ENCODE measurements at regions not wholly inside any gene's neighbourhood (a gene's known extent, or its start where the extent isn't known, plus 50 kb on each side); places are given as distances from the start of the nearest gene placed in this dataset.

GRCh38 chr2:145841973-145842372, 1322.1 kb upstream of the ZEB2 start:
- no peak for DNase-seq

- DNase-seq = no peak
Measured at GRCh38 chr2:145836986-145837385, 1317.1 kb upstream of the ZEB2 start.

- DNase-seq = no peak
Measured at GRCh38 chr2:145835665-145836064, 1315.7 kb upstream of the ZEB2 start.

DNA sequence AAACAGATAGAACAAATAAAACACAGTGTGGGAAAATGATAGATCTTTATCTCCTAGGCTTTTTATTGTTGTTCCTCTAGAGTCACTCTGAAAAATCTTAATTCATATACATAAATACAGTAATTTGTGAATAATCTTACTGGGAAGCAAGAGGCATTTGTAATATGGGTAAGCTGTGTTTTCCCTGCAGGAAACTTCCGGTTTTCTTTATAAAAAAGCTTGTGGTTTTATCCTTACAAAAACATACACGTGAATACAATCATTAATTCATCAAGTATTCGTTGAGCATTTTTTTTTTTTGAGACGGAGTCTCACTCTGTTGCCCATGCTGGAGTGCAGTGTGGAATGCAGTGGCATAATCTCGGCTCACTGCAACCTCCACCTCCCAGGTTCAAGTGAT, 1312.8 kb upstream of the ZEB2 start:
- DNase-seq = no peak

- DNase-seq = no peak
Measured at GRCh38 chr2:145829931-145830330, 1310.0 kb upstream of the ZEB2 start.

- DNase-seq = no peak
Measured at GRCh38 chr2:145827235-145827634, 1307.3 kb upstream of the ZEB2 start.

- DNase-seq = no peak
Measured at GRCh38 chr2:145824384-145824783, 1304.5 kb upstream of the ZEB2 start.

- no peak for DNase-seq
Measured at GRCh38 chr2:145822892-145823534, 1303.1 kb upstream of the ZEB2 start.

DNA sequence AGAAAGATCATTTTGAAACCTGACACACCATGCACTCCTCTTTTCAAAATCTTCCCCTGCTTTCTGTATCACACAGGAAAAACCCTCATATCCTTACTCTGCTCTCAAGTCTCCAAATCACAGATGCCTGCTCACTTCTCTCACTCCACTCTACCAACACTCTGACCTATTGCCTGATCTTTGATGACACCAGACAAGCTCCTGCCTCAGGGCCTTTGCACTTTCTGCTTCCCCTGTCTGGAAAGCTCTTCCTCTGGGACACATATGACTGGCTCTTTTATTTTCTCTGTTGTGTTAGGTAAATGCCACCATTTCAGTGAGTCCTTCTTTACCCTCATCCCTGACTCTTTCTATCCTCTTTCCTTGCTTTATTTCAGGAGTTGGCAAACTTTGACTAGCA, 1300.7 kb upstream of the ZEB2 start:
- no peak for DNase-seq

- DNase-seq = no peak
Measured at GRCh38 chr2:145818890-145819504, 1299.1 kb upstream of the ZEB2 start.

DNA sequence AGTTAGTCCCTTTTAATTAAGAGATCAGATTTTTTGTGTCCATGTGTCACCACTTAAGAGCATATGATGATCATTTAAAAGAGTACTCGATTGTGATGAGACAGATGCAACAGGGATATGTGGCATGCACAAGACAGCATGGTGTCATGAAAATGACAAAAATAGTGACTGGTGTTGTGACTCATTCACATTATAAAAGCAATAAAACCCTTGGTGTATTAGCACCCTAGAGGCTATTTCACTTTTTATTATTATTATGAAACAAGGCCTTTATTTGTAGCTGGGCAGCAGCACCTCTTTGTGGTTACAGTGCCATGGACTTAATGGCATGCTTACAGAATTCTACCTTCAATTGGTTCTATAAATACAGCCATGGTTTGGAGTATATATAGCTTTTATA, 1296.0 kb upstream of the ZEB2 start:
- no peak for DNase-seq

DNA sequence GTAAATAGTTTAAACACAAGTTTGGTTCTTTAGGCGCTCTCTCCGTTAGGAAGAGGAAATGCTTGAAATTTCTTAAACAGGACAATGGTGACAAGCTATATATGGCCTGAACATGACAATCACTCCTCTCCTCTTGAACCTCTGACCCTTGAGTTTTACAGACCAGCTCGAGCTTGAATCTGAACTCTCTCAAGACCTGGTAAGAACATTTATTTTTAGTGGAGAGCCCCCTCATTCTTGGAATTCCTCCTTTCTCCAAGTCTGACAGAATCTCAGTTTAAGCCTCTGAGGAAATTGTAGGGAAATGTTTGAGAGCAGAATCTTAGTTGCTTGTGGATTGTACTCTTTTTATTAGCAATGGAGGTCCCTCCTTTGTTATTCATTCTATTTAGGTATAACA, 1293.6 kb upstream of the ZEB2 start:
- no peak for DNase-seq

DNA sequence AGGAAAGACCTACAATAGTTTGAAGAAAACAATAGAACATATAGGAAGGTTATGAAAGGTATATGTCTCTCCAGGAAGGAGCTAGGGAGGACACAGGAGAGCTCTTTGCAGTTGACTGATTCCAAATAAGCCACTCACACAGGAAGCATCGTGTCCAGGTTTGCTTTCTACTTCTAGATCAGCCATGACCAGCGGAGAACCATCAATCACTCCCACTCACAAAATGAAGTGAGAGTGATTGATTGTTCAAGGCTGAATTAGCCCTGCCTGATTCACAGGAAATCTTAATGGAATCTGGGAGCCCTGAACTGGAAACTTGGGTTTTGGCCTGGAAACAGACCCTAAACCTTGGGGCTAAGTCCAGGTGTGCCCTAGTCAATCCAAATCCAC, 1292.2 kb upstream of the ZEB2 start:
- no peak for DNase-seq

GRCh38 chr2:145811276-145812164, 1291.6 kb upstream of the ZEB2 start:
- no peak for DNase-seq

- DNase-seq = no peak
Measured at GRCh38 chr2:145807968-145808367, 1288.0 kb upstream of the ZEB2 start.

DNA sequence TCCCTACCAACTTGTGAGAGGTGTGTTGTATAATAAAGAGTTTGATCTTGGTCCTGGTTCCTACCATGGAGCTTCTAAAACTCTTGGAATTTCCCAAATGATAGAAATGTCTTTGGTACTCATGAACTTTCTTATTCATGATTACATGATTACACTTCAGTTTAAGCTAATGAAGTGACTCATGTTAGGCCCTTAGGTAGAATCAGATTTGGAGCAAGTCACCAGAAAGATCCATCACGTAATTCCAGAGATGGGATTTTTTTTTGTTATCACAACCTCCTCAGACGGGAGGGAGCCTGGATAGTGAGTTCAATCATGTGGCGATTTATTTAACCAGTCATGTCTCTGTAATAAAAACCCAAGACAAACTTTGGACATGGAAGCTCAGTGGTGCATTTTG, 1287.6 kb upstream of the ZEB2 start:
- no peak for DNase-seq

GRCh38 chr2:145806546-145806945, 1286.6 kb upstream of the ZEB2 start:
- no peak for DNase-seq

GRCh38 chr2:145802133-145802532, 1282.2 kb upstream of the ZEB2 start:
- no peak for DNase-seq

DNA sequence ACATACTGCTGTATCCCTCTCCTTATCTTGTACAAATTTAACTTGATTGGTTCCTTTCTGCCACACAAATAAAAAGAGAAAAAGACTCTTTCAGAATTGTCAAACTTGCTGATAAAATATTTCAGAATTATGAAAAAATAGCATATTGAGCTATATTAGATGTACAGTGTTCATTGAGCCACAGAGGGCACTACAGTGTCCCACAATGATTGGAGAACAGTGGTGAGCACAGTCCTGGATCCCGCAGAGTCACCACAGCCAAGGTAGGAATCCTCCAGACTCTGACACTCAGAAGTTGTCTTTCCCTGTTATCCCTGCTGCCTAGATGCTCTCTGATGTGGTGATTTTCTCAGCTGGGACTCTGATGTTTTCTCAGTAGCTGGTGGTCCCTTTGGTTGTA, 1281.3 kb upstream of the ZEB2 start:
- DNase-seq = no peak

DNA sequence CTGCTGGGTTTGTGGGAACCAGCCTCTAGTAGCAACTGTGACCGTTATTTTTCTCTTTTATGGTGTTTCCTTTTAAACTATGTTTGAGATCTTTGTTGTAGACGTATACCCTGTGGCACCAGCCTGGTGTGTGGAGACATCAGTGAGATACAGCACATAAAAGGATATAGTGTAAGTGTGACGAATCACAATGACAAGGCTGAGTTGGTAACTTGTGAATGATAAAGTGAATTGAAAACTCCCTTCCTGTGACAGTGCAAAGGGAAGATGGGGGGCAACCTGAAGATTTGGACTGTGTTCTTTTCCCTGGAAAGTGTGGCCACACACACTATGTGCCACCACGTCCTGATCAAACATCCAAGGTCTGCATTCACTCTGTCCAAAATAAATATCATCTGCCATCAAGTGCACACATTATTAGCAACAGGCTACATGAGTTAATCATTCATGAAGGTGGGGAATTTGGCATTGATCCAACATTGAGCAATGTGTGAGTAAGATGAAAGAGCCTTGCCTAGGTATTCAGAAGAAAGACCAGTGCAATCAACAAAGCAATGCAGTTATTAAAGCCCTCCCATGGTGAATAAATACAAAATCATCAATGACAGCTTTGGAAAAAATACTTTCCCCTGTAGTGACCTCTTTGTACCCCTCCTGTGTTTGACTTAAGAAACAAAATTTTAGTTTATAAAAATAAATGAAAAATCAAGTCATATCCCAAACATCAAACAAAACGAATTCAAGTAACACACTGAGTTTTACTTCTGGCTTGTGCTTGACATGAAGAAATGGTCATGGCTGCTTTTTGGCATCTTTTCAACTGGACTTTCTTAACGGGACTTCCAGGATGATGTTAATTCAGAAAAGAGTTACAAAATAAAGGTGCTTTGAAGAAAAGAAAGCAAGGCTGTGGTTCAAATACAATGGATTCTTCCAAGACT, 1280.5 kb upstream of the ZEB2 start:
- DNase-seq = no peak

DNA sequence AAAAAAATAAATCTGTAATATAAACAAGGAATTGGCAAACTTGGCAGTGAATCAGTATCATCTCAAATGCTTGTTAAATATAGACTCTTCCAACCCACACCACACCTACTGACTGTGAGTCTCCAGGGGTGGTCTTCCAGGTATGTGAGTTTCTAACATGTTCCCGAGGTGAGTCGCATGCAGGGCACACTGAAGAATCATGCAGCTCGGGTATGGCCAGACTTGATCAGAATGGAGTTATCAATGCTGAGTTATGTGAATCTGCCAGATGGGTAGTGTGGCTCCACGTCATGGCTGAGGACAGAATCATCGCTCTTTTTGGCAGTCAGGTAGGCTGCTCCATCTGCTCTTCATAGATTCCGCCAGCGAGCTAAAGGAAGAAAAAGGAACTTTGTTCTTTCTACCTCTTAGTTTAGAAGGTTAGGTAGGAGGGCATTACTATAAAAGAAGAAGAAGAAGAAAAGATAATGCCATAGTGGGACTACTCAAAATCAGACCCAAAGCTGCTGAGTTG, 1279.7 kb upstream of the ZEB2 start:
- no peak for DNase-seq

GRCh38 chr2:145798419-145798818, 1278.5 kb upstream of the ZEB2 start:
- DNase-seq = no peak

GRCh38 chr2:145797692-145798091, 1277.8 kb upstream of the ZEB2 start:
- DNase-seq = no peak

All from activated naive CD4-positive, alpha-beta T cell (primary cell).